ENCODE measurements at regions not wholly inside any gene's neighbourhood (a gene's known extent, or its start where the extent isn't known, plus 50 kb on each side); places are given as distances from the start of the nearest gene placed in this dataset.

DNA sequence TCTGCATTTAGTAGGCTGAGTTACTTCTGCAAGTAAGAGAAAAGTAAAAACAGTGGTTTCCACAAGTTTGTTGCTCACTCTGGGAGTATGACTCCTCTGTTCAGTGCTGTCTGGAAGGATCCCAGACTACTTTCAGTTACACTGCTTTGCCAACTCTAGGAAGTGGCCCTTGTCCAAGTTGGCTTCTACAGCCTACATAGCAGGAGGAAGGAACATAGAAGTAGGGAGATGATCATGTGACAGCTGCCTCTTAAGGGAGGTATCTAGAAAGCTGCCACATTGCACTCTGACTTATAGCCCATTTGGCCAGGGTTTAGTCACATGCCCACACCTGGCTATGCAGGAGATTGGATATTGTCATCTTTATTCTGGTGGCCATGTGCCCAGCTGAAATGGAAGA, 298.1 kb downstream of the NSUN3 start:
- Histone ChIP-seq H4K20me1 (ENCODE audit: low read depth, low read length) (no peaks in the 10 kb centered on the region), H3K9me3 (ENCODE audit: insufficient read depth, low read length) (no peaks in the 10 kb centered on the region), H3K79me2 (ENCODE audit: insufficient read depth, low read length) (no peaks in the 10 kb centered on the region), H3K4me3 (ENCODE audit: insufficient read depth, low read length, poor library complexity, severe bottlenecking) (no peak overlapping the region), H3K27ac (ENCODE audit: low read depth, low read length) (no peak overlapping the region), H3F3A (ENCODE audit: insufficient read depth) (no peaks in the 10 kb centered on the region), H2AFZ (ENCODE audit: low read depth, low read length, severe bottlenecking) (no peak overlapping the region), H3K9ac (ENCODE audit: low read length) (no peak overlapping the region), H3K9me2 (replicated peaks; ENCODE audit: insufficient read depth, low read length) (no peaks in the 10 kb centered on the region), H3K36me3 (ENCODE audit: low read length) (no peaks in the 10 kb centered on the region), H3K4me2 (ENCODE audit: low read depth, low read length, poor library complexity, severe bottlenecking) (no peak overlapping the region), H3K27me3 (ENCODE audit: low read length) (no peaks in the 10 kb centered on the region)
- TF ChIP-seq EZH2phosphoT487 (conservative IDR thresholded peaks at IDR 0.05; ENCODE audit: low read length), result no peak
- TF ChIP-seq, protein P1, sequence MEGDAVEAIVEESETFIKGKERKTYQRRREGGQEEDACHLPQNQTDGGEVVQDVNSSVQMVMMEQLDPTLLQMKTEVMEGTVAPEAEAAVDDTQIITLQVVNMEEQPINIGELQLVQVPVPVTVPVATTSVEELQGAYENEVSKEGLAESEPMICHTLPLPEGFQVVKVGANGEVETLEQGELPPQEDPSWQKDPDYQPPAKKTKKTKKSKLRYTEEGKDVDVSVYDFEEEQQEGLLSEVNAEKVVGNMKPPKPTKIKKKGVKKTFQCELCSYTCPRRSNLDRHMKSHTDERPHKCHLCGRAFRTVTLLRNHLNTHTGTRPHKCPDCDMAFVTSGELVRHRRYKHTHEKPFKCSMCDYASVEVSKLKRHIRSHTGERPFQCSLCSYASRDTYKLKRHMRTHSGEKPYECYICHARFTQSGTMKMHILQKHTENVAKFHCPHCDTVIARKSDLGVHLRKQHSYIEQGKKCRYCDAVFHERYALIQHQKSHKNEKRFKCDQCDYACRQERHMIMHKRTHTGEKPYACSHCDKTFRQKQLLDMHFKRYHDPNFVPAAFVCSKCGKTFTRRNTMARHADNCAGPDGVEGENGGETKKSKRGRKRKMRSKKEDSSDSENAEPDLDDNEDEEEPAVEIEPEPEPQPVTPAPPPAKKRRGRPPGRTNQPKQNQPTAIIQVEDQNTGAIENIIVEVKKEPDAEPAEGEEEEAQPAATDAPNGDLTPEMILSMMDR (IDR thresholded peaks at IDR 0.05; ENCODE audit: insufficient read depth, low read length, poor library complexity, severe bottlenecking), result no peak

DNA sequence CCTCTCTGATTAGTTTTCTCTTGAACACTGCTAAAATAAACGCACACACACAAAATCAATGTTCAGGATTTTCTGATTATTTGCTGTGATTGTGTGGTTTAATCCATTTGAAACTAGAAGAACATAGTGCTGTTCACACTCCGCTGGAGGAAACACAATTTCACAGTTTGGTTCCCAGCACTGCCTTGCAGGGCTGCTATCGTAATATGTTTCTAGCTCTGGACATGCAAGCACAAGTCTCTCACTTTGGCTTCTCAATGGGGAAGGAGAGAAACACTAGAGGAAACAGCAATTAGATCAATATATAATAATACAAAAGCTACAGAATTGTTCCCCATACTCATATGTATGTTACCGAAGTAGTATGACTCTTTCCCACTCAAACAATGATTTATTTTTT, 299.5 kb downstream of the NSUN3 start:
- no peaks in the 10 kb centered on the region for H3K27me3 ChIP-seq (ENCODE audit: low read length)
- H2AFZ ChIP-seq (ENCODE audit: low read depth, low read length, severe bottlenecking), result no peak overlapping the region
- no peak overlapping the region for H3K4me3 ChIP-seq (ENCODE audit: insufficient read depth, low read length, poor library complexity, severe bottlenecking)
- no peak overlapping the region for H3K27ac ChIP-seq (ENCODE audit: low read depth, low read length)
- no peaks in the 10 kb centered on the region for H3K9me3 ChIP-seq (ENCODE audit: insufficient read depth, low read length)
- H3K9ac ChIP-seq (ENCODE audit: low read length), result no peak overlapping the region
- H4K20me1 ChIP-seq (ENCODE audit: low read depth, low read length), result no peaks in the 10 kb centered on the region
- H3F3A ChIP-seq (ENCODE audit: insufficient read depth), result no peaks in the 10 kb centered on the region
- H3K36me3 ChIP-seq (ENCODE audit: low read length), result no peaks in the 10 kb centered on the region
- no peaks in the 10 kb centered on the region for H3K9me2 ChIP-seq (replicated peaks; ENCODE audit: insufficient read depth, low read length)
- TF ChIP-seq EZH2phosphoT487 (conservative IDR thresholded peaks at IDR 0.05; ENCODE audit: low read length), result no peak
- TF ChIP-seq, protein P1 (IDR thresholded peaks at IDR 0.05; ENCODE audit: insufficient read depth, low read length, poor library complexity, severe bottlenecking), result no peak
- no peaks in the 10 kb centered on the region for H3K79me2 ChIP-seq (ENCODE audit: insufficient read depth, low read length)
- H3K4me2 ChIP-seq (ENCODE audit: low read depth, low read length, poor library complexity, severe bottlenecking), result no peak overlapping the region

DNA sequence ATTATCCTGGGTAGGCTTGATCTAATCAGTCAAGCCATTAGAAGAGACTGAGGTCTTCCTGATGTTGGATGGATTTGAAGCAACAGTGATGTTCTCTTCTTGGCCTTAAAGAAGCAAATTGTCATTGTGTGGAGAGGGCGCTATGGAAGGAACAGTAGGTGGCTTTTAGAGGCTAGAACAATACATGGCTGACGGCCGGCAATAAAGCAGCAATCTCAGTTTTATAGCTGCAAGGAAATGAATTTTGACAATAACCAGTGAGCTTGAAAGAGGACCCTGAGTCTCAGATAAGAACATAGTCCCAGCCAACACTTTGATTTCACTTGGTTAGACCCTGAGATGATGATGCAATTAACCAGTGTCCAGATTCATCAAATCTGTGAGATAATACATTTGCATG, 302.1 kb downstream of the NSUN3 start:
- no peaks in the 10 kb centered on the region for H4K20me1 ChIP-seq (ENCODE audit: low read depth, low read length)
- H3K4me3 ChIP-seq (ENCODE audit: insufficient read depth, low read length, poor library complexity, severe bottlenecking), result no peak overlapping the region
- H3K27ac ChIP-seq (ENCODE audit: low read depth, low read length), result no peak overlapping the region
- H3F3A ChIP-seq (ENCODE audit: insufficient read depth), result no peaks in the 10 kb centered on the region
- no peak overlapping the region for H3K4me2 ChIP-seq (ENCODE audit: low read depth, low read length, poor library complexity, severe bottlenecking)
- no peaks in the 10 kb centered on the region for H3K27me3 ChIP-seq (ENCODE audit: low read length)
- no peaks in the 10 kb centered on the region for H3K79me2 ChIP-seq (ENCODE audit: insufficient read depth, low read length)
- H3K36me3 ChIP-seq (ENCODE audit: low read length), result no peaks in the 10 kb centered on the region
- no peak overlapping the region for H3K9ac ChIP-seq (ENCODE audit: low read length)
- TF ChIP-seq, protein P1 (IDR thresholded peaks at IDR 0.05; ENCODE audit: insufficient read depth, low read length, poor library complexity, severe bottlenecking), result no peak
- TF ChIP-seq EZH2phosphoT487 (conservative IDR thresholded peaks at IDR 0.05; ENCODE audit: low read length), result no peak
- H2AFZ ChIP-seq (ENCODE audit: low read depth, low read length, severe bottlenecking), result no peak overlapping the region
- no peaks in the 10 kb centered on the region for H3K9me3 ChIP-seq (ENCODE audit: insufficient read depth, low read length)
- no peaks in the 10 kb centered on the region for H3K9me2 ChIP-seq (replicated peaks; ENCODE audit: insufficient read depth, low read length)
